HG02623 (cell line): ENCODE measurements at regions not wholly inside any gene's neighbourhood (a gene's known extent, or its start where the extent isn't known, plus 50 kb on each side); places are given as distances from the start of the nearest gene placed in this dataset.
"Not testable (repeated sequence)": the region's sequence is repeated elsewhere in the genome, so short reads cannot be mapped to it uniquely, and the experiment has no call there.

ENCODE experiments used
- ATAC-seq: cut with Tn5 transposase; IDR thresholded peaks from one replicate; pipeline ENCODE4 v1.9.1; 2021; ENCODE audit warnings: moderate library complexity; ENCODE audit not compliant: unreplicated experiment

DNA sequence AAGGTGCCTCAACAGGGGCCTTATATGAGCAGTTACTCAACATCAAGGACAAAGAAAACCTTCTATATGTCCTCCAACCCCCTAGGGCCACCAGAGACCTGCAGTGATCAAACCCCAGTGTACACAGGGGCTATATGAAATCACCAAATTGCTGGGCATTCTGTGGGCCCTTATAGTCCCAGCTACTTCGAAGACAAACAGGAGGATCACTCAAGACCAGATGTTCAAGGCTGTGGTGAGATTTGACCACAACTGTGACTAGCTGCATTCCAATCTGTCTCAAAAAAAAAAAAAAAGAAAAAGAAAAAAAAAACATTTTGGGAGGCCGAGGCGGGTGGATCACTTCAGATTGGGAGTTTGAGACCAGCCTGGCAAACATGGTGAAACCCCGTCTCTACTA, 51.0 kb upstream of the PRB2 start:
- ATAC-seq: no peak

DNA sequence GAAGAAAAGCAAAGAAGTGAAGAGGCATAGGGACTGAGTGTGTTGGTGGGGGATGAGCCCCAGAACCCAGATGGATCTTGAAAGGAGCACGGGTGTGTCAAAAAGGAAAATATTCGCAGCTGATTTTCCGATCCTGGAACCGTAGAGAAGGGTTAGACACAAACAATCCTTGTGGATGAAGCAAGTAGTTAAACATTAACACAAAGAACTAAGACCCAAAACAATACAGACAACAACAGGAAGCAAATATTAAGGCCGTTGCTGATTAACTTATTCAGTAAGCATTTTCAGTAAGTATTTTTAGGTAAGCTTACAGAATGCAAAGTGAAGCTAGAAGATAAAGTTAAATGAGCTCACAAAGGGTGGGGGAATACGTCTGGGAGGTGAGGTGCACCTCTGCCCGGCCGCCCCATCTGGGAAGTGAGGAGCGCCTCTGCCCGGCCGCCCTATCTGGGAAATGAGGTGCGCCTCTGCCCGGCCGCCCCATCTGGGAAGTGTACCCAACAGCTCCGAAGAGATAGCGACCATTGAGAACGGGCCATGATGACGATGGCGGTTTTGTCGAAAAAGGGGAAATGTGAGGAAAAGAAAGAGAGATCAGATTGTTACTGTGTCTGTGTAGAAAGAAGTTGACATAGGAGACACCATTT, 62.8 kb upstream of the PRB2 start:
- ATAC-seq: no peak

DNA sequence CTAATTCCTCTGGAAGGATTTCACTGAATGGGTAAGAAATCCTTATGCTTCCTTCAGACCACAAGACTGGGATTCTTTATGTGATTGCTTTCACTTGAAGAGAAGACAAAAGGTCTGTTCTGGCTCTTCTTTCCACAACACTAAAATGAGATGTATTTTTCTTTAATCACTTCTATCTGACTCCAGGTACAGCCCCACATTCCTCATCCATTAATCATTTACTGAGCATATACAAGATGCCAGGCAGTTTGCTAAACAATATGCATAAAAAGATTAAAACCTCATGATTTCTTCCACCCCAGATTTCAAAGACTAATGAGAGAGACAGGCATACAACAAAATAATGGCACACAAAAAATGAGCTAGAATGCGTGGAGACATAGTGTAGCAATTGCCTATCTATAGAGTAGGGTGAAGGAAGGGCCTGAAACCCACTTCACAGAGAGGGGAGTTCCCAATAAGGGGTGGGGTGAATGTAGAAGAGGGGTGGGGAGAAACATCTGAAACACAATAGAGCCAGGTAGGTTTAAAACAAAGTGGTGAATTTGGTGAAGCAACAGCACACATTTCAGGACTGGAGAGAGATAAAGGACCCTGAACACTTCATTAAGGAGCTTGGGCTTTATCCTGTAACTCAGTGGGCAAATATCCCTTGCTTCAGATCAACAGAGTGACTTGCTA, 65.1 kb upstream of the PRB2 start:
- no peak for ATAC-seq

DNA sequence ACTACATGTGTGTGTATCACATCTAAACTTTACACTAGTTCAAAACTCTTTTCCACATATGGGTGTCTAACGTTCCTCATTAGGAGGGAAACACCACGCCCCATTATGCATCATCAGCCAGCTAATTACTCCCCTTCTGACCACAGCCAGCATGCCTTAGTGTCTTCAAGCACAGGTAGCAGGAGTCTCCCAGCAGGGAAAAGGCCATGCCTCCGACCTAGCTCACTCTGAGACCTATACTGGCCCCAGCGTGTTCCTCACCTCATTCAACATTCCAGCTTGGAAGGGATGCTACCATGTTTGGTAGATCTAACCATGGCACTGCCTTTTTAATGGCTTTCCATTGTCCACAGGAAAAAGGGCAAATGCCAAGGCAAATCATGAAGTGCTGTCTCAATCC, 66.1 kb upstream of the PRB2 start:
- ATAC-seq: no peak

DNA sequence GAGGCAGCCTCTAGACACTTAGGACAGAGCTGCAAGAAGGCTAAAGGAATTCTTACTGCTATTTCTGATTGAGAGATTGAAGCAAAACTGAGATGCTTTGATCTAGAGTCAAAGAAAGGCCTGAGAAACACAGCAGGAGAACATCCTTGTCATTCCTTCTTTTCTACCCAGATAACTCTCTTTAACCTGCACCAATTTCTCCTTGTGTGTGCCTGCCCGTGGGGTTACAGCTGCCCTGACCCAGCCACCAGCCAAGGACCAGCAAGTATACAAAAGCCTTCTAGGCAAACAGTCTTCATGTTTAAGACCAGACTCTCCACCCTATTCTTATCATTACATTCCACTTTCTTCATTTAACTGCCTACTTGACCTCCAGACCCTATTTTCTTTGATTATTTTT, 81.7 kb upstream of the PRB2 start:
- no peak for ATAC-seq

DNA sequence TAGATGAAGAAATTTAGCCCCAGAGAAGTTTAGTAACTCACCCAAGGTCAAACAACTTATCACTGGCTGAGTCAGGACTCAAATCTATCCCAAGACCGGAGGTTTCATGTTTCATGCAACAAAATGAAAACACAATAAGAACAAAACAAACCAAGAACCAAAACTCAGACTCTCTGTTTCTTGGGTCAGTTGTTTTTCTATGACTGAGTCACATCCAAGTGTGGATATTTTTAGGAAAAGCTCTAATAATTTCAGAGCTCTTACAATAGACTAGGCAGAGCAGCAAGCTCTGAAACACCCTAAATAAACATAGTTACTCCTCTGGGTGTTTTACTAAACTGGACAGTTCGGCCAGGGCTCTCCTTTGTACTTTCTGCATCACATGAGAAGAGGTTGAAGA, 87.6 kb upstream of the PRB2 start:
- ATAC-seq: no peak

DNA sequence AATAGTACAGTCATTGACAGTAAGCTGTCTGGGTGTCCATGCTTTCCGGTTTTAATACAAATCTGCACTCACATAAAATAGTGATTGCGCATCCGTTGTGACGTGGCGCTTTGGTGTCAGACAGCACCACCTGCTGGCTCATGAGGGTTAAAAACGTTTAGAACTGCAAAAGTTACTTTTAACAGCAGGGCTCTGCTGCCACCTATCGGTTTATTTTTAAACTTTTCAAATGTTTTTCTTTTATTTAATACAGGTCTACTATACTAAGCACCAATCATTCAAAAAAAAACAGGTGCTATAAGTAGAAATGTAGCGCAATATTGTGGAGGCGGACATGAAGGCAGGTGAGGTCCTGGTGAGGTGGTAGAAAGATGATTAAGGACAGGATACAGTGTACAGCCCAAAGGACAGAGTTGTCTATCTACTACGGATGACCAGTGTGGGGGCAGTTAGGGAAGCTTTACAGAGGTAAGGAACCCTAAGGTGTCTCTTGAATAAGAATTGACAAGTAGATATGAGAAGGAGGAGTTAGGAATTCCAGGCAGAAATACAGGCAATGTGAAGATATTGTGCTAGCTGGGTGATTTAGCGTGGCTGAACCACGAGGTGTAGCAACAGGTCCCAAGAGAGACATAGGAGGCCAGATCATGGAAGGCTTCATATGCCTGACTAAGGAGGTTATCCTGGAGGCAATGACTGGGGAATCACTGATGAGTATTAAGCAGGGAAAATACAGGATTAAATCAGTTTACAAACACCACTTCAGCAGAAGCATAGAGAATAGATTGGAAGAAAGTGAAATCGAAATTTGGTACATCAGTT, 91.5 kb upstream of the PRB2 start:
- ATAC-seq: peak; percentile 77

DNA sequence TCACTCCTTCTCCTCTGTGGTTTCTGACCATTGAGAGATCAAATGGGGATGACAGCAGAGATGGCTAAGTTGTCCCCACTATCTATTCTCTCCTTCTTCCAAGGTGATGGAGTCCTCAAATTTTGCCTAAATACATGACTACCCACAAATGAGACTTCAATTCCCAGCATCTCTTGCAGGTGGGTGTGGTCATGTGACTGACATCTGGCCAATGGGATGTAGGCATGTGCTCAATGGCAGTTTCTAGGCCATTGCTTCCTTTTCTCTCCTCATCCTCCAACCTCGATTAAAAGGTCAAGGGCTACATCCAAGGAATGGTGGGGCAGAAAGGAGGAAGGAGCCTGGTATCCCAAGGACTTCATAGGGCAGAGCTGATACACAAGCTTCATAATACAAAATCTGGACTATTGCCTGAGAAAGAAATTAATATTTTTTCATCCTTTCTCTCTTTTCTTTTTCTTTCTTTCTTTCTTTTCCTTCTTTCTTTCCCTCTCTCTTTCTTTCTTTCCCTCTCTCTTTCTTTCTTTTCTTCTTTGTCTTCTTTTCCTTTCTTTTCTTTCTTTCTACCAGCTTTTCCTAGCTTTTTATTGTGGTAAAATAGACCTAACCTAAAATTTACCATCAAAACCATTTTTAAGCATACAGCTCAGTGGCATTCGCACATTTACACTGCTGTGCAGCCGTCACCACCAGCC, 100.9 kb upstream of the PRB2 start:
- no peak for ATAC-seq

DNA sequence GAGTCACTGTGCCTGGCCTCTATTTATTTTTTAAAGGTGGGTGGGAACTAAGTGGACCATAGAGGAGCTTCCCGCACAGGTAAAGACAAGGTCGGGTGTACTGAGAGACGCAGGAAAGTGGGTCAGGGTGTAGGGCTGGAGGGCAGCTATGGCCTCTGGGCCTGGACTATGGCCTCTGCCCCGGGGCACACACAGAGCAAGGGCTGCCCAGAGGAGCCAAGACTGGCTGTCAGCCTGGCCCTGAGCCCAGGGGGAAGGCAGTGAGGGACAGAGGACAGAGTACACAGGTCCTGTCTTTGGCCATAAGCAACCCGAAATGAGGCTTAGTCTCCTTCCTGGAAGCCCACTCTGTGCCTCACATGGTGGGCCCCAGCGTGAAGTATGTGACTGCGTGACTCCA, 102.1 kb upstream of the PRB2 start:
- ATAC-seq: no peak

DNA sequence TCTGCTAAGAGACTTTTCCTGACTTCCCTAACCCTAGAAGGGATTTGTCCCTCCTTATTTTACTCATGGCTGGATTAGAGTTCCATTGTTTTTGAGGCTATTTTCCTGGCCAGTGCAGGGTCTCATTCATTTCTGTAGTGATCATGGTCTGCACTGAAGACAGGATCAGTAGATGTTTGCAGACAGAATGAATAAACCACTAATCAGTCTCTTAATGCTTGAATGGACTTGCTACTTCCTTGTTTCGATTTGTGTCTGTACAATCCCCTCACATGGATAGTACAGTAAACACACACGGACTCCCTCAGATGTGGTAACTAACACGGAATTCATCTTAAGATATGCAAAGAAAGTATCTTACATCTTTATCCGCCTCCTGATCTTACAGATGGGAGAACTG, 102.6 kb upstream of the PRB2 start:
- peak; percentile 62 for ATAC-seq

DNA sequence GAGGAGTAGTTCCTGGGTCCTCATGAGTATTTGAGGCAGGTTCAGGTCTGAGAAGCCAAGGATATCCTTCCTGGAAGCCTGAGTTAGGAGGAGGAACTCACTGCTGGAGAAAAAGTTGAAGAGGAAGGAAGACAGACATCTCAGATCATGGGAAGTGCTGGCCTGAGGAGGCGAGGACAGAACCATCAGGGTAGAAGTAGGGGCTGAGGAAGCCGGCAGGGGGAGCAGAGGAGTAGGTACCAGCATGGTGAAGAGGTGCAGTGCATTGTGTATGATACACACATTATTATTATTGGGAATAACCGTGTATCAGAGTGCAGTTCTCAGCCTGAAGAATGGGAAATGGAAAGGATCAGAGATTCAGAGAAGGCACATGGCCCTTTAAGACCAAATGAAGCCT, 103.2 kb upstream of the PRB2 start:
- not testable (repeated sequence) for ATAC-seq

DNA sequence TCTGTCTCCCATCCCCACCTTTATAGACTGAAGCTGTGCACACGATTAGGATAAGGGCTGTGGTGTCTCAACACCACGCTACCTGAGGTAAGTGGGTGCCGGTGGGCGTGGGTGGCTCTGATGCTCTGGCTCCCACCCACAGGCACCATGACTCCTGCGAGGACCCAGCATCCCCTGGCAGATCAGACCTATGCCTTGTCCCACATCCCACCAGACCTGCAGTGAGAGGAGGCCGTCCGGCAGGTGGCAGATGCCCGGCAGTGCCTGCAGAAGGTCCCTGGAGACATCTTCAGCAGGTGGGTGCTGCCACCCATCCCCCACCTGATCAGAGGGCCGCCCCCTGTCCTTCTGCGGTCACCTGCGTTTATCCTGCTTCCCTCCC, 104.4 kb upstream of the PRB2 start:
- no peak for ATAC-seq

DNA sequence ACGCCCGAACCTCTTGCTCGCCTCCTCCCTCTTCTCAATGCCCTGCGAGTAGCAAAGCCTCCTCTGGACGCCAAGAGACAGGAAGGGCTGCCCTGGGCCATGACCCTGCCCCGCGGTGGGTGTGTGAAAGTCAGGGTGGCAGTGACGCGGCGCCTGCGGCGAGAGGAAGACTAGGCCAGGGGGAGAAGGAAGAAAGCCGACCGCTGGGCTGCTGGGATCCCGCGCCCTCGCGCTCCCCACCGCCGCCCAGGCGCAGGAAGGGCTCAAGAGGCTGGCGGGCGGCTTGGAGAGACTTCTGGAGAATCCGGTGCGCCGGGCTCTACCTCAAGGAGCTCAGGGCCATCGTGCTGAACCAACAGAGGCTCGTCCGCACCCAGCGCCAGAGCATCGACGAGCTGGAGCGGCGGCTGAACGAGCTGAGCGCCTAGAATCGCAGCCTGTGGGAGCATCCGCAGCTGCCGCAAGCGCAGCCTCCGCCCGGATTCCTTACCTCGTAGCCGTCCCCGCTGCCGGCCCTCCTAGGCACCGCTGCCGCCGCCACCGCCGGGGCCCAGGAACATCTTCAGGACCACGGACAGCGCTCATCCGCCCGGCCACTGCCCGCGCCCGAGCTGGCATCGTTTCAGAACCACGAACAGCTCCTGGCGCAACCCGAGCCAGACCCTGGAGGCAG, 105.0 kb upstream of the PRB2 start:
- no peak for ATAC-seq

DNA sequence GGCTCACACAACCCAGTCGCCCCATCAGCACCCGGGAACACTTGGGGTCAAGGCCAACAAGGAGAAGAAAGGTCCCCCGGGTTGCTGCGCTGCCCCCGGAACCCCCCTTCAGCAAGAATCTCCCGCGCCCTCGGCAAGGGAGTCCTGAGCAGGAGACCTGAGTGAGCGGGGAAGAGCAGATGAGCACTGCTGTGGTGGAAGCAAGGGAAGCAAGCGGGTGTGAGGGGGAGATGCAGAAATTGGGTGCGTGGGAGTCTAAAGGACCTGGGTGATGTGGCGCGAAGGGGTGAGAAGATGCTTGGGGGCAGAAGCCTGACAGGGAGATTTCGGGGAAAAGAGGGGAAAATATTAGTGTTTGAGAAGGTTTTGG, 105.5 kb upstream of the PRB2 start:
- ATAC-seq: no peak

DNA sequence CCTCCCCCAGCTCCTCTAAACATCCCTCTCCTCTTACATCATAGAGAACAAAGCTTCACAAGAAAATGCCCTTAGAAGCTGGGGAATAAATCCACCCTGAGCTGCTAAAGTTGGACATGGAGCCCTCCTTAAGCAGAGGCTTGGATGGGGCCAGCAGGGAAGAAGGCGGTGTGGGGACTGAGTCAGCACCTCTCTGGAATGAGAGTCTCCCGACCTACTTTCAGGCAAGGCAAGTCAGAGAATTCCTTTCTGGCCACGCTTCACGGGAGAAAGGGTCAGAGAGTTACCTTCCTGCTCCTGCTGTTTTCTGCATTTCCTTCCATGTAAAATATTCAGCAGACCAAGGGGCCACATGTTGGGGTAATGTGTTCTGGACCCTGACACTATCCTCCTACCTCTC, 113.3 kb upstream of the PRB2 start:
- ATAC-seq: no peak

DNA sequence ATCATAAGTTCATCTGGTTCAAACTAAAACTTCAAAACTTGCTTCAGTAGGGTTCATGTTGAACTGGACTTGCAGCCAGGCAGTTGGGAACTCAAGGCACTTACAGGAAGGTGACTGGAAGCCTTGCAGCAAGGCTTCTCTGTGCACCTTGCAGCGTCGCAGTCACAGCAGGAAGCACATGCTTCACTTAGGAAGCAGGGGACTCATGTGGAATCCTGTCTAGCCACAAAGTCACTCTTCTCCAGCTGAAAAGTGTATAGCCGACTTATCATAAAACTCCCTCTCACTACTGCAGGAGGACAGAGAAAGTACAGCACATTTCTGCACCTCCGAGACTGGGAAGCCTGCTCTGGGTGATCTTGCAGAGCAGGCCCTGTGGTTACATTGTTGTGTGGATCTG, 114.0 kb upstream of the PRB2 start:
- ATAC-seq: no peak

DNA sequence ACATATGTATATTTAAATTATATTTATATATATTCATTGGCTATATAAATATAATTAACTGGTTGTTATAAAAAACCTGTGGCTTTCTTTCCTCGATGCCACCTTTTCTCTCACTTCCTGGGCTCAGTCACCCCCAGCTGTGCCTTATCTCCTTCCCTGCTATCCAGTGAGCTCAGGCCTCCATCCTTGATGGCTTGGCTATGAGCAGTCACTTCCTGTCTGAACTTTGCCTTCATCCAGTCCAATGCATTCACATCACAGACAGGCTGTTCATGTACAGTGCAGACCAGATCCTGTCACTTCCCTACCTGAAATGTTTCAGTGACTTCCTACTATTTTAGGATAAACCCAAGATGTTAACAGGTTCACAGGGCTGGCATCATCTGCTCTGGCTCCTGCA, 115.3 kb upstream of the PRB2 start:
- no peak for ATAC-seq

DNA sequence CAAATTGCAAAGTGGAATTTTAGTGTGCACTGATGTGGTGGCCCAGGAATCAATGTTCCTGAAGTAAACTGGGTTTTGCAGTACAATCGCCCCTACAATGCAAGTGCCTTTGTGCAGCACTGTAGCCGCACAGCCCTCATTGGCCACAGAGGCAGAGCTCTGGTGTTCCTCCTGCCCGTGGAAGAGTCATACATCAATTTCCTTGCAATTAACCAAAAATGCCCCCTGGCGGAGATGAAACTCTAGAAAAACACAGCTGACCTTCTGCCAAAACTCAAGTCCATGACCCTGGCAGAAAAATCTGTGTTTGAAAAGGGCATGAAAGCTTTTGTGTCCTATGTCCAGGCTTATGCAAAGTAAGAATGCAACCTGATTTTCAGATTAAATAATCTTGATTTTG, 117.9 kb upstream of the PRB2 start:
- no peak for ATAC-seq

DNA sequence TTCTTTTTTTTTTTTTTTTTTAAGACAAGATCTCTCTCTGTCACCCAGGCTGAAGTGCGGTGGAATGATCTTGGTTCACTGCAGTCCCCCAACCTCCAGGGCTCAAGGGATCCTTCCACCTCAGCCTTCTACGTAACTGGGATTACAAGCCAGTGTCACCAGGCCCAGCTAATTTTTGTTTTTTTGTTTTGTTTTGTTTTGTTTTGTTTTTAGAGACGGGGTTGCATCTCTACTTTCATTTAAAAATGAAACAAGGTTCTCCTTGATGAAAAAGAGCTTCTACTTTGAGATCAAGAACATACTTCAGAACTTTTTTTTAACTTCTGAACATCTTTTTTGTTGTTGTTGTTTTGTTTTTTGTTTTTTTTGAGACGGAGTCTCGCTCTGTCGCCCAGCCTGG, 121.7 kb upstream of the PRB2 start:
- ATAC-seq: no peak

DNA sequence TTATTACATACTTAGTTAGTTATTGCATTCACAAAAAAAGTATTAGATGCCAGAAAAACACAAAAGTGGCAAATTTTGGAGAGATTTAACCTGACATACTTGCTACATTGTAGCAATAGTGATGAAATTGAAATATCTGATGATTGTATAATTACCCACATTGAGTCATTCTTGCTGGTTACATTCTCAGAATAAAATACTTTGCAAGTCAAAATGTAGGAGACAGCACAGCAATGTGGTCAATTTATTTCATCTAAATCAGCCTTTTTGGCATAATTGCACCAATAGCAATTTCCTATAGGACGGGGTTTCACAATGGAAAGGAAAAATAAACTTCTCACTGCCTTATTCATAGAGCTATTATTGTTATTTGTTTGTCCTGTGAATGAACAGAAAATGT, 125.0 kb upstream of the ETV6 start:
- no peak for ATAC-seq

DNA sequence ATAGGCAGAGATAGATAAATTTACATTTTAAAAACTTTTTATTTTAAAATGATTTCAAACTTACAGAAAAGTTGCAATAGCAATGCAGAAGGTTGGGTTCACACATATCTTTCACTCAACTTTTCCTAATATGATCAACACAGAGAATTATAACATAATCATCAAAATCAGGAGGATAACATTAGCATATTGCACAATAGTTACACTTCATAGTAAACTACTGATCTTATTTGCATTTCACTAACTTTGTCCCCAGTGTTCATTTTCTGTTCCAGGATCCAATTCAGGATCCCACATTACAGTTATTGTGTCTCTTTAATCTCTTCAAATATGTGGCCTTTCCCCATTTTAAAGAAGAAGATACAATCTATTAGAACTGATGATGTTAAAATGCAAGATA, 115.4 kb upstream of the ETV6 start:
- ATAC-seq: no peak
